Activated naive CD4-positive, alpha-beta T cell treated with anti-CD3 and anti-CD28 coated beads, Interleukin-2, amount 50 U/mL, for 24 hours (primary cell): ENCODE measurements at regions not wholly inside any gene's neighbourhood (a gene's known extent, or its start where the extent isn't known, plus 50 kb on each side); places are given as distances from the start of the nearest gene placed in this dataset.
"Not testable (repeated sequence)": the region's sequence is repeated elsewhere in the genome, so short reads cannot be mapped to it uniquely, and the experiment has no call there.

Experiments
- H3K27ac Mint-ChIP-seq: one replicate; pipeline ENCODE4 v1.8.0; 2021; ENCODE audit warnings: mild to moderate bottlenecking, mixed read lengths
- H3K27me3 Mint-ChIP-seq: one replicate; pipeline ENCODE4 v1.8.0; 2021; ENCODE audit warnings: mixed read lengths
- H3K36me3 Mint-ChIP-seq: one replicate; pipeline ENCODE4 v1.8.0; 2021; ENCODE audit warnings: mixed read lengths
- H3K4me1 Mint-ChIP-seq: one replicate; pipeline ENCODE4 v1.8.0; 2021; ENCODE audit warnings: mixed read lengths
- H3K4me3 Mint-ChIP-seq: one replicate; pipeline ENCODE4 v1.8.0; 2021; ENCODE audit warnings: mild to moderate bottlenecking, mixed read lengths
- H3K9me3 Mint-ChIP-seq: one replicate; pipeline ENCODE4 v1.8.0; 2021; ENCODE audit warnings: mixed read lengths

GRCh38 chr1:78232630-78233029 is 186.9 kb downstream of the GIPC2 start:
- Mint-ChIP-seq H3K4me1 (no peaks in the 10 kb centered on the region), H3K27ac (no peak overlapping the region), H3K4me3 (no peak overlapping the region), H3K36me3 (no peaks in the 10 kb centered on the region), H3K27me3 (peaks cover 11% of the 10 kb centered on the region), H3K9me3 (peaks cover 6% of the 10 kb centered on the region)

- H3K27me3 Mint-ChIP-seq, result peaks cover 8% of the 10 kb centered on the region
- H3K4me3 Mint-ChIP-seq, result no peak overlapping the region
- H3K4me1 Mint-ChIP-seq, result no peaks in the 10 kb centered on the region
- H3K36me3 Mint-ChIP-seq, result no peaks in the 10 kb centered on the region
- no peak overlapping the region for H3K27ac Mint-ChIP-seq
- H3K9me3 Mint-ChIP-seq, result peaks cover 11% of the 10 kb centered on the region
Observed at GRCh38 chr1:78234496-78234895, 188.7 kb downstream of the GIPC2 start.

DNA sequence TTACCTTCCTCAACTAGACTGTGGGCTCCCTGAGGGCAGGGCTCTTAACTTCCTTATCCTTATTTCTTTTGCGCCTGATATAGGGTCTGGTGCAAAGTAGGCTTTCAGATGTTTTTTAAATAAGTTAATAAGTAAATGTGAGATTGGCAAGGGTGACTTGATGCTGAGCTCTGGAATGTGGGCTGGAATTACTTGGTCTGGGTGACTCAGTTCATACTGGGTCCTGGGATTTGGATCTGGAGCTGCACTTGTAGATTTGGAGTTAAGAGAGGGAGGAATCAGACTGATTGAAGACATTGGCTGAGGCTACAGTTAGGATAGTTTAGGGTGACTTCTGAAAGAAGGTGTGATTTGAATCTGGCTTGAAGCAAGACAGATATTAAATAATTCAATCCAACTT is 190.9 kb downstream of the GIPC2 start:
- Mint-ChIP-seq H3K27me3 (peaks cover 2% of the 10 kb centered on the region), H3K4me1 (no peaks in the 10 kb centered on the region), H3K27ac (no peak overlapping the region), H3K9me3 (peaks cover 11% of the 10 kb centered on the region), H3K36me3 (no peaks in the 10 kb centered on the region), H3K4me3 (no peak overlapping the region)

DNA sequence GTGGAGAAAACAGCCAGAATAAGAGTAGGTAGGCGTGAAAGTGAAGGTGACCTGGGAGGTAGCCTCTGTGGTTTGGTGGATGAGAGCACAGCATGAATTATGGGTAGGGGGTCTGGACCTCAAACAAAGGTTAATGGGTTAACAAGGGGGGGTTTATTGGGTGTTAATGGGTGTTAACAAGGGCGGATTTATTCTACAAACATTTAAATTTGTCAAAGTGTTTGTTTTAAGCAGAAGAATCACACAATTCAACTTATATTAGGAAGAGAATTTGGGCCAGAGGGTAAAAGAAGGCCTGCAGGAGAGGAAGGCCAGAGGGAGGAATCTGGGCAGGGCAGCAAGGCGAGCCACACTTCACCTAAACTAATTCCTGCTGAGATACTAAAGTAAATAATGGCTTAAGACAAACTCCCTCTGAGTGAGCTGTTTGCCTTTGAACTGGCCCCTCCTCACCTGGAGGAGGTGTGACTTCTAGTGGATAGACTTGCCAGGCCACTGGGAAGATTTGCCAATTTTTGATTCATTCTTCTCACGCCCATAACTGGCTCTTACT is 191.7 kb downstream of the GIPC2 start:
- no peaks in the 10 kb centered on the region for H3K4me1 Mint-ChIP-seq
- H3K36me3 Mint-ChIP-seq, result no peaks in the 10 kb centered on the region
- H3K27ac Mint-ChIP-seq, result no peak overlapping the region
- H3K9me3 Mint-ChIP-seq, result peaks cover 11% of the 10 kb centered on the region
- no peaks in the 10 kb centered on the region for H3K27me3 Mint-ChIP-seq
- H3K4me3 Mint-ChIP-seq, result no peak overlapping the region

DNA sequence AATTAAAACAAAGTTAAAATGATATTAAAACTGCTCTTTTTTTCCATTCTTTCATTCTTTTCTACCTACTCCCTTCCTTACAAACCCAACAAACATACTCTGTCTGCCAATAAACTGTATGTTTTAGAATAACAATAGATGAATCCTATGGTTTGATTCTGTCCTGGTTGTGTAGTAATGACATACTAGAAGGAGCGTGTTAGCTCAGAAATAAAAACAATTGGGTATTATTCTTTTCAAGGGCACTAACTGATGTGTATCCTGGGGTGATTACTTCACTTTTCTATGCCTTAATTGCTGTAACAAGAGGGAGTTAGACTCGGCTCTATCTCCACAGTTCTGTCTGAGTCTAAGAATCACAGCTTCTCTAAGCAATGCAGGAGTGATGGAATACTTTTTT is 194.4 kb downstream of the GIPC2 start:
- H3K9me3 Mint-ChIP-seq, result peaks cover 11% of the 10 kb centered on the region
- H3K27me3 Mint-ChIP-seq, result no peaks in the 10 kb centered on the region
- no peak overlapping the region for H3K4me3 Mint-ChIP-seq
- H3K36me3 Mint-ChIP-seq, result no peaks in the 10 kb centered on the region
- no peaks in the 10 kb centered on the region for H3K4me1 Mint-ChIP-seq
- H3K27ac Mint-ChIP-seq, result no peak overlapping the region

DNA sequence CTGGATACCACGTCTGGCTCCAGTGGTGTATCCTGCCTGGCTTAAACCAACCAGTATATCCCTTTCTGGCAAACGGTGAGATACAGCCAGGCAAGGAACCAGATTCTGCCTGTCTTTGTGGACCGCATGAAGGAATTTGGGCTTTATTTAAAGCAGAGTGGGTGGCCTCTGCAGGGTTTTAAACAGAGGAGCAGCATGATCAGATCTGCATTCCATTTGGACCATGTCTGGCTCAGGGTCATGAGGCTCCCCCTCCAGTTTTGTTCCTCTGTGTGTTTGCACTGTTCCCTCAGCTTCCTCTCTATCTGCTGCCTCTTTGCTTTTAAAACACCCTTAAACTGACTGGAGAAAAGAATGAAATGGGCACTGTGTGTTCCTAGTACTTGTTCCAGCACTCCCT is 195.0 kb downstream of the GIPC2 start:
- H3K27me3 Mint-ChIP-seq, result no peaks in the 10 kb centered on the region
- no peak overlapping the region for H3K4me3 Mint-ChIP-seq
- no peak overlapping the region for H3K27ac Mint-ChIP-seq
- H3K4me1 Mint-ChIP-seq, result no peaks in the 10 kb centered on the region
- H3K9me3 Mint-ChIP-seq, result peaks cover 11% of the 10 kb centered on the region
- H3K36me3 Mint-ChIP-seq, result no peaks in the 10 kb centered on the region

DNA sequence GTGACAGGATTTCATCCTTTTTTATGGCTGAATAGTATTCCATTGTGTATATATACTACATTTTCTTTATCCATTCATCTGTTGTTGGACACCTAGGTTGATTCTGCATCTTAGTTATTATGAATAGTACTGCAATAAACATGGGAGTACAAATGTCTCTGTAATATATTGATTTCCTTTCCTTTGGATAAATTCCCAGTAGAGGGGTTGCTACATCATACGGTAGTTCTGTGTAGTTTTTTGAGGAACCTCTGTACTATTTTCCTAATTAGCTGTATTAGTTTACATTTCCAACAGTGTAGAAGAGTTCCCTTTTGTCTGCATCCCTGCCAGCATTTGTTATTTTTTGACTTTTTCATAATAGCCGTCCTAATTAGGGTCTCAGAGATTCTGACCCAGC is 201.3 kb downstream of the GIPC2 start:
- no peaks in the 10 kb centered on the region for H3K9me3 Mint-ChIP-seq
- peaks cover 11% of the 10 kb centered on the region for H3K27me3 Mint-ChIP-seq
- no peak overlapping the region for H3K4me3 Mint-ChIP-seq
- H3K4me1 Mint-ChIP-seq, result no peaks in the 10 kb centered on the region
- no peak overlapping the region for H3K27ac Mint-ChIP-seq
- H3K36me3 Mint-ChIP-seq, result no peaks in the 10 kb centered on the region

- no peaks in the 10 kb centered on the region for H3K4me1 Mint-ChIP-seq
- peaks cover 11% of the 10 kb centered on the region for H3K27me3 Mint-ChIP-seq
- H3K36me3 Mint-ChIP-seq, result no peaks in the 10 kb centered on the region
- H3K4me3 Mint-ChIP-seq, result no peak overlapping the region
- H3K9me3 Mint-ChIP-seq, result no peaks in the 10 kb centered on the region
- H3K27ac Mint-ChIP-seq, result no peak overlapping the region
Observed at GRCh38 chr1:78250201-78250600, 204.4 kb downstream of the GIPC2 start.

GRCh38 chr1:78254517-78254916 is 208.8 kb downstream of the GIPC2 start:
- H3K4me3 Mint-ChIP-seq, result no peak overlapping the region
- H3K4me1 Mint-ChIP-seq, result no peaks in the 10 kb centered on the region
- H3K36me3 Mint-ChIP-seq, result no peaks in the 10 kb centered on the region
- H3K9me3 Mint-ChIP-seq, result no peaks in the 10 kb centered on the region
- peaks cover 2% of the 10 kb centered on the region for H3K27me3 Mint-ChIP-seq
- no peak overlapping the region for H3K27ac Mint-ChIP-seq

DNA sequence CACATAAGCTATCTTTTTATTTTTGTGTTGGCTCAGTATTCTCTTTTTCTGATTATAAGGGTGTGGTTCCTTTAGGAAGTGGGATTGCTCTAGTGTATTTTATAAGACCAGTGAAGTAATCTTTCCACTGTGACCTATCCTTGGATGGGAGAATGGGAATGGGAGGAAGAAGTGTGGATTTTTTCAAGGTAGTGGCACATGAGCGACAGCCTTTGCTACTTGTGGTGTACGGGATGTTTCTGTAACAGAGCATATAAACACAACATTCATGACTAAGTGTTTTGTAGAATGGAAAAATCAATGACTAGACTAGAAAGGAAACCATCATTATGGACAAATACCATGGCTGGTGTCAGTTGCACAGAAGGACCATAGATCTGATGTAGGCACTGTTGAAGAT is 209.6 kb downstream of the GIPC2 start:
- H3K4me1 Mint-ChIP-seq, result no peaks in the 10 kb centered on the region
- no peak overlapping the region for H3K27ac Mint-ChIP-seq

DNA sequence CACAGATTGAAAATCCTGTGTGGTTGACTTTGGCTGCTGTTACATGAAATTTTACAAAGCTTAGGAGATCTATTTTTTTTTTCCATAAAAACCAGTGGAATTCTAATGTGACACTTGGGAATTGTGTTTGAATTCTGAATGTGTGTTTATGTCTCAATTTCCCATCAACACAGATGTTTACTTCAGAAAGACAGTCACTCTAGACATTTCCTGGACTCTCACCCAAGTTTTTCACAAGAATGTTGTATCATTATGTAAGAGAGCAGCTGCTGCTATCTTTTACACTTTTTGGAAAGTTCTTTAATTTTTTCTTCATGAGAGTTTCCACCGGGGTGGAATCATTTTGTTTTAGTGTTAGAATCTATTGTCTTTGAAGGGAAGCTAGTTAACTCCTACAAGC is 210.1 kb downstream of the GIPC2 start:
- no peak overlapping the region for H3K27ac Mint-ChIP-seq
- no peaks in the 10 kb centered on the region for H3K4me1 Mint-ChIP-seq
- H3K27me3 Mint-ChIP-seq, result peaks cover 5% of the 10 kb centered on the region

More for the DNA sequence above, 209.6 kb downstream of the GIPC2 start:
- Mint-ChIP-seq H3K9me3 (peaks cover 5% of the 10 kb centered on the region), H3K36me3 (no peaks in the 10 kb centered on the region), H3K27me3 (peaks cover 2% of the 10 kb centered on the region), H3K4me3 (no peak overlapping the region)

DNA sequence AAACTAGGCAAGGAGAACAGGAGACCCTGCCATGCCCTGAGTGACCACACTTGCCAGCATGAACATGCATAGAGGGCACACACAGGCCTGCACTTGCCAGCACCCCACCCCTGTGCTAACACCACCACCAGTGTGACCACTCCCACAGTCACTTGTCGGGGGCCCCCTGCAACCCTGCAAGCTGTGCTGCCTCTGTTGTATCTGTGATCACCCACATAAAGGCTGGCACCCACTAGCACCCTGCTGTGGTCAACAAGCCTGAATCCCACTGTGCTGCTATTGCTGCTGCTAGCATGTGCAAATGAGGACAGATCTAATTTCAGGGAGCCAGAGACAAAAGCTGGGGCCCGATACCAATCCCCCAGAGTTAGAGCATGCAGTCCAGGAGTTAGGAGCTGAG is 217.7 kb downstream of the GIPC2 start:
- Mint-ChIP-seq H3K27me3 (peaks cover 6% of the 10 kb centered on the region), H3K4me1 (no peaks in the 10 kb centered on the region), H3K27ac (no peak overlapping the region)

More for the DNA sequence above, 210.1 kb downstream of the GIPC2 start:
- Mint-ChIP-seq H3K4me3 (no peak overlapping the region), H3K36me3 (no peaks in the 10 kb centered on the region), H3K9me3 (peaks cover 5% of the 10 kb centered on the region)

DNA sequence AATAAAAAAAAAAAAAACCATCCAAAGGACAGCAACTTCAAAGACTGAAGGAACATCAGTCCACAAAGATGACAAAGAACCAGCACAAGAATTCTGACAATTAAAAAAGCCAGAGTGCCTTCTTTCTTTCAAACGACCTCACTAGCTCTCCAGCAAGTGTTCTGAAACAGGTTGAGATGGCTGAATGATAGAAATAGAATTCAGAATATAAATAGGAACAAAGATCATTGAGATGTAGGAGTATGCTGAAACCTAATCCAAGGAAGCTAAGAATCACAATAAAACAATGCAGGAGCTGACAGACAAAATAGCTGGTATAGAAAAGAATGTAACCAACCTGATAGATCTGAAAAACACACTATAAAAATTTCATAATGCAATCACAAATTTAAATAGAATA is 218.2 kb downstream of the GIPC2 start:
- Mint-ChIP-seq H3K27ac (no peak overlapping the region), H3K4me1 (no peaks in the 10 kb centered on the region), H3K9me3 (peaks cover 10% of the 10 kb centered on the region), H3K36me3 (no peaks in the 10 kb centered on the region), H3K27me3 (peaks cover 6% of the 10 kb centered on the region), H3K4me3 (no peak overlapping the region)

More for the DNA sequence above, 217.7 kb downstream of the GIPC2 start:
- Mint-ChIP-seq H3K4me3 (no peak overlapping the region), H3K36me3 (no peaks in the 10 kb centered on the region), H3K9me3 (peaks cover 10% of the 10 kb centered on the region)

DNA sequence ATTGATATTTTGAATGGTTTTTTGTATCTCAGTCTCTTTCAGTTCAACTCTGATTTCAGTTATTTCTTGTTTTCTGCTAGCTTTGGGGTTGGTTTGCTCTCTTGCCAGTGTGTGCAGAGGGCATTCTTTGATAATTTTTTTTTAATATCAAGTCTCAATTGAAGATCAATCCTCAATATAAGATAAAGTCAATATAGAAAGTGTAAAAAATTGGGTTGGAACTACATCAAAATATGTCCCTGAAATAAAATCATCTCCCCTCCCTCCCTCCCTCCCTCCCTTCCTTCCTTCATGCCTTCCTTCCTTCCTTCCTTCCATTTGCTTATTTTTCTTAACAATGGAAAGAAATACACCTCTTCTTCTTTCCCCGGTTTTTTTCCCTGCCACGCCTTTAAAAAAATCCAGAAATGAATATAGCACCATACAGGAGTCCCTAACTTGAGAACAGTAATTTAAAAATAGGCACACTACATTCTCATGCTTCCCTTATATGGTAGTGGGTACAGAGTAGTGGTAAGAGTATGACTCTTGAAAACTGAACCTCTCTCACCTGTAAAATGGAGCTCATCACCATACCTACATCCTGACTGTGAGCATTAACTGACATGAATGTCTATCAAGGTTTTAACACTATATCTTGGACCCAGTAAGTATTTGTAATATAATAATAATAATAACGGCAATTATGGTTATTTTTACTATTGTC is 221.9 kb downstream of the GIPC2 start:
- Mint-ChIP-seq H3K4me1 (no peaks in the 10 kb centered on the region), H3K9me3 (peaks cover 4% of the 10 kb centered on the region), H3K4me3 (no peak overlapping the region), H3K36me3 (no peaks in the 10 kb centered on the region), H3K27ac (no peak overlapping the region), H3K27me3 (peaks cover 2% of the 10 kb centered on the region)

- Mint-ChIP-seq H3K4me3 (no peak overlapping the region), H3K27ac (no peak overlapping the region), H3K27me3 (peaks cover 2% of the 10 kb centered on the region), H3K4me1 (no peaks in the 10 kb centered on the region), H3K9me3 (peaks cover 4% of the 10 kb centered on the region), H3K36me3 (no peaks in the 10 kb centered on the region)
Observed at GRCh38 chr1:78269591-78269990, 221.2 kb upstream of the PTGFR start.

GRCh38 chr1:78271423-78271822 is 219.4 kb upstream of the PTGFR start:
- H3K9me3 Mint-ChIP-seq, H3K4me3 Mint-ChIP-seq, H3K27ac Mint-ChIP-seq, H3K36me3 Mint-ChIP-seq, H3K27me3 Mint-ChIP-seq, H3K4me1 Mint-ChIP-seq: not testable (repeated sequence)

GRCh38 chr1:78274814-78275213 is 216.0 kb upstream of the PTGFR start:
- Mint-ChIP-seq H3K27ac (no peak overlapping the region), H3K4me1 (no peaks in the 10 kb centered on the region), H3K27me3 (peaks cover 7% of the 10 kb centered on the region), H3K4me3 (no peak overlapping the region), H3K36me3 (no peaks in the 10 kb centered on the region), H3K9me3 (peaks cover 9% of the 10 kb centered on the region)
